Suprapubic skin (tissue), 3 donors: ENCODE measurements at regions not wholly inside any gene's neighbourhood (a gene's known extent, or its start where the extent isn't known, plus 50 kb on each side); places are given as distances from the start of the nearest gene placed in this dataset.

Experiments used
- CTCF ChIP-seq, 2 donors: fragments of 200-600 bp in 1 of 2; fragments of 450-650 bp in 1 of 2; sonication (generic) in 1 of 2; IDR thresholded peaks; one replicate each; pipeline ENCODE4 v1.5.1; 2016 to 2019; ENCODE audit warnings: antibody characterized with exemption in 2 of 2, mild to moderate bottlenecking in 1 of 2, moderate library complexity in 1 of 2
- POLR2AphosphoS5 ChIP-seq, 3 donors: sonication (generic); formaldehyde crosslinking; IDR thresholded peaks; one replicate each; pipeline ENCODE4 v1.6.1; 2017; ENCODE audit warnings: antibody characterized with exemption in 3 of 3

DNA sequence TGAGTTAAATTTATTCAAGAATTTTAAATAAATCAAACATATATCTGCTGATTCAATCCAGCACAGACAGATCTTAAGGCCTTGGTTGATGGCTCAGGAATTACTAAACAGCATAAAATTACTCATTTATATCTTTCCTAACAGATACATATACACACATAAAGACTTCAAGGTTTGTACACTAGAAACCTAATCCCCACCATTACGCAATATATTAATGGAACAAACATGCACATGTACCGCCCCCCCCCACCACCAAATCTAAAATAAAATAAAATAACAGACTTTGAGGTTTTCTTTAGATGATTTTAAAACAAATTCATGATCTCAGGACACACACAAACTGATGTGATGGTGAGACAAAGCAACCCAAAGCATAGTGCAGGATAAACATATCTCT lies 333.9 kb upstream of the DDX53 start:
- TF ChIP-seq CTCF (IDR thresholded peaks at IDR 0.05) (no peak), POLR2AphosphoS5 (IDR thresholded peaks at IDR 0.05) (no peak)
